T-helper 1 cell (primary cell): ENCODE measurements at regions not wholly inside any gene's neighbourhood (a gene's known extent, or its start where the extent isn't known, plus 50 kb on each side); places are given as distances from the start of the nearest gene placed in this dataset.
"Not testable (repeated sequence)": the region's sequence is repeated elsewhere in the genome, so short reads cannot be mapped to it uniquely, and the experiment has no call there.

ENCODE experiments used
- DNase-seq, 5 donors: peaks; one replicate each; pipeline ENCODE4 v3.0.0-alpha.2; 2012 to 2020

DNA sequence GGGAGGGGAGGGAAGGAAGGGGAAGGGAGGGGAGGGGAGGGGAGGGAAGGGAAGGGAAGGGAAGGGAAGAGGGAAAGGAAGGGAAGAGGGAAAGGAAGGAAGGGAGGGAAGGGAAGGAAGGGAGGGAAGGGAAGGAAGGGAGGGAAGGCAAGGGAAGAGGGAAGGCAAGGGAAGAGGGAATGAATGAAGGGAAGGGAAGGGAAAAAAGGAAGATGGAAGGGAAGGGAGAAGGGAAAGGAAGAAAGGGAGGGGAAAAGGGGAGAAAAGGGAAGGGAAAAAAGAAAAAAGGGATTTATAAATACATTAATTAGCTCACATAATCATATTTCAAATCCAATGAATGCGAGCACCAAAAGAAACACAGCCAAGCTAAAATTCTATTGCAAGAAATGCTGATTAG lies 202.9 kb upstream of the LRRTM4 start:
- DNase-seq, result no peak

DNA sequence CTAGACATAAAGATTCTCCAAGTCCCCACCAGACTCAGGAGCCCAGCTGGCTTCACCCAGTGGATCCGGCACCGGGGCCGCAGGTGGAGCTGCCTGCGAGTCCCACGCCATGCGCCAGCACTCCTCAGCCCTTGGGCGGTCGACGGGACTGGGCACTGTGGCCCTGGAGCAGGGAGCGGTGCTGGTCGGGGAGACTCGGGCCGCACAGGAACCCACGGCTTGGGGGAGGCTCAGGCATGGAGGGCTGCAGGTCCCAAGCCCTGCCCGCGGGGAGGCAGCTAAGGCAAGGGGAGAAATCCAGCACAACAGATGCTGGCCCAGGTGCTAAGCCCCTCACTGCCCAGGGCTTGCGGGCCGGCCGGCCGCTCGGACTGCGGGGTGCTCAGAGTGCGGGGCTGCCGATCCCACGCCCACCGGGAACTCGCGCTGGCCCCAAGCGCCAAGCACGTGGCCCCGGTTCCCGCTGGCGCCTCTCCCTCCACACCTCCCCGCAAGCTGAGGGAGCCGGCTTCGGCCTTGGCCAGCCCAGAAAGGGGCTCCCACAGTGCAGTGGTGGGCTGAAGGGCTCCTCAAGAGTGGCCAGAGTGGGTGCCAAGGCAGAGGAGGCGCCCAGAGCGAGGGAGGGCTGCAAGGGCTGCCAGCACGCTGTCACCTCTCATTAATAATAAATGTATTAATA lies 212.6 kb upstream of the LRRTM4 start:
- peak in 1 of 5 donors; percentile 11 for DNase-seq

DNA sequence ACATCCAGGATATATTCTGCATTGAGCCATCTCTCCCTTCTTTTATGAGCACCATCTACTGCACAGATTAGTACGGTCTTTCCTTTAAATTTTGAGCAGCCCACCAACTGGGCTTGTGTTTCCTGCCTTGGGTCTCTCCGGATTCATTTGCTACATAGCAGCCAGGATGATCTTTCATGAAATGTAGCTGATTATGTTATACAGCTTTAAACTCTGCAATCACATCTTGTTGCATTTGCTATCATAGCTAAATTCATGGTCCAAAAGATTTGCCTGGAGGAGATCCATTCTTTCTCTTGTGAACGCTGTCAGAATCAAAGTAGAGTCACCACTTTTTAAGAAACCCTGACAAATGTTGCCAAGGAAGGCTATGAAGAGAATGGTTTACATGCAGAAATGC lies 215.1 kb upstream of the LRRTM4 start:
- DNase-seq, result no peak

DNA sequence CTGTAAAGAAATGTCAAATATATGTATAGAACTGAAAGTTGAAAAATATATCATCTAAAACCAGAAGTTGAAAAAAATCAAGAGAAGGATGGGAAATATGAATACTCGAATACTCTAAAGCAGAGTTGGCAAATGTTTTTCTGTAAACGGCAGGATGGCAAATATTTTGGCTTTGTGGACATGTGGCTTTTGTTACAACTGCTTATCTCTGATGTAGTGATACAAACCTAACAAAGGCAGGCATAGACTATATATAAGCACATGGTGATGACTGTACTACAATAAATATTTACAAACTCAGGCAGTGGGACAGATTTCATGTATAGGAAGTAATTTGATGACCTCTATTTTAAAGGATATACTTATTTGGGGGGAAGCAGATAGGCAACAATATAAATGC lies 224.6 kb upstream of the LRRTM4 start:
- no peak for DNase-seq

DNA sequence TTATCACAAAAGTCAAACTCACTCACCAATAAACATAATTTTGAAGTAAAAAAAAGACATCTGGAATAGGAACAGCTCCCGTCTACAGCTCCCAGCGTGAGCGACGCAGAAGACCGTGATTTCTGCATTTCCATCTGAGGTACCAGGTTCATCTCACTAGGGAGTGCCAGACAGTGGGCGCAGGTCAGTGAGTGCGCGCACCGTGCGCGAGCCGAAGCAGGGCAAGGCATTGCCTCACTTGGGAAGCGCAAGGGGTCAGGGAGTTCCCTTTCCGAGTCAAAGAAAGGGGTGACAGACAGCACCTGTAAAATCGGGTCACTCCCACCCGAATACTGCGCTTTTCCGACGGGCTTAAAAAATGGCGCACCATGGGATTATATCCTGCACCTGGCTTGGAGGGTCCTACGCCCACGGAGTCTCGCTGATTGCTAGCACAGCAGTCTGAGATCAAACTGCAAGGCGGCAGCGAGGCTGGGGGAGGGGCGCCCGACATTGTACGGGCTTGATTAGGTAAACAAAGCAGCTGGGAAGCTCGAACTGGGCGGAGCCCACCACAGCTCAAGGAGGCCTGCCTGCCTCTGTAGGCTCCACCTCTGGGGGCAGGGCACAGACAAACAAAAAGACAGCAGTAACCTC lies 231.7 kb upstream of the LRRTM4 start:
- DNase-seq, result not testable (repeated sequence)

DNA sequence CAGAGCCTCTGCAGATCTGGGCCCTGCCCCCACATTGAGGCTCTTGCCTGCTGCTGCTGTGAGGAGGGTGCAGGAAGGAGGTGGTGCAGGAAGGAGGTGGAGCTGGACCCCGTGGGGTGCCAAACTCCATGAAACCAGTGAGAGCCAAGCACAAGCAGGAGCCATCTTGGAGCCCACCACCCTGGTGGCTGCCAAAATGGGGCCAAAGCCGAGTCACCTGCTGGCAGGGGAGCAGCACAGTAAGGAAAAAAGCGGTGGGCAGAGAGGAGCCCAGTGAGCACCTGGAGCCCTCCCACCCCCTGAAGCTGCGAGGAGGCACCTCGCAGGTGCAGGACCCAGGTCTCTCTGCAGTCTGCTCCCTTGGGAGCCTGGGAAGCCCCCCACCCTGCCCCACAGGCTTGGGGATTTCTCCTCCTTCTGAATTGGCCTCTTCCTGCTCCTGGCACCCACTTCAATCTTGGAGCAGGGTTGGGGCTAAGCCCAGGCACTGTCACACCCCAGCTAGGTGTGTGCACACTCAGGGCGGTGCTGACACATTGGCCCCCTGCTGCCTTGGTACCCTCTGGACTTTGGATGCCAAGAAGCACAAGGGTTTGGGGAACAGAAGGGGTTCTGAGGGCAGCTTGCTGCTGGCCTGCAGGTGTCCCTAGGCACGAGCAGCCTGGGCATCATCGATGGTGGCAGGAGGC lies 245.4 kb upstream of the LRRTM4 start:
- no peak for DNase-seq

DNA sequence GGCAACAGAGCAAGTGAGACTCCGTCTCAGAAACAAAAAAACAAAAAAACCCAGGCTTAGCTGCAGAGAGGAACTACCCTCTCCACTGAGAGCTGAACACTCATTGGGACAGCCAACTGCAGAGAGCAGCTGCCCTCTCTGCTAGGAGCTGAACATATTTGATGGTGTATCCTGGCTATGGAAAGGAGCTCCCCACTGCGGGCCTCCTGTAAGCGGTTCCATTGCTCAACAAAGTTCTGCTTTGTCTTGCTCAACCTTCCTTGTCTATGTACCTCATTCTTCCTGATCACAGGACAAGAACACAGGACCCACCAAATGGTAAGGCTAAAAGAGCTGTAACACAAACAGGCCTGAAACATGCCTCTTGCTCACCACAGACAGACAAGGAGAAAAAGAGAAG lies 246.3 kb upstream of the LRRTM4 start:
- no peak for DNase-seq

DNA sequence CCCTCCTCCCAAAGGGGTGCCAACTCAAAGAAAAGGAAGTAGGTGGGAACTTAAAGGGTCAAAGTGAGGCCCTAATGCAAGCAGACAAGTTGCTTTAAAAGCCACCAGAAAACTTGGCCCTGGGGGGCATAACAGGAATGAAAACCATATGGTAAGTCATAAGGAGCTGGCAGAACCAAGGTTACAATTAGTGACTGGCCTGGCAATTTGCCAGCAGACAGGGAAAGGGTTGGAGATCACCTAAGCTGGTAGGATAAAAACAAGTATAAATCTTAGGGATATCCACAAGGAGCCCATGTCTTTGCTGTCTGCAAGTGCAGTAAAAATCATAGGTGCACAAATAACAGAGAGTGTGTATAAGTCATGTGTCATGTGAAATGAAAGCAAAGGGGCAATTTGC lies 256.7 kb upstream of the LRRTM4 start:
- no peak for DNase-seq

DNA sequence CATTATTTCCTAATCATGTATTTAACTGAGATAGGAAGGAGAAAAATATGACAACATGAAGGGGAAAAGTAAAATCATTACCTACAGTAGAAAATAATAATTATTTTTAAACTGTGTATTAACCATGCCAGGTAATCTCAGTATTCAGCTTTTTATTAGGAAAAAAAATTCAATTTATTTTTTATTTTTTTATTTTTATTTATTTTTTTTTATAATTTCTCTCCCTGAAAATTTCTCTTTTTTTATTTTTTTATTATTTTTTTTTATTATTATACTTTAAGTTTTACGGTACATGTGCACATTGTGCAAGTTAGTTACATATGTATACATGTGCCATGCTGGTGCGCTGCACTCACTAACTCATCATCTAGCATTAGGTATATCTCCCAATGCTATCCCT lies 271.3 kb upstream of the LRRTM4 start:
- DNase-seq, result not testable (repeated sequence)

DNA sequence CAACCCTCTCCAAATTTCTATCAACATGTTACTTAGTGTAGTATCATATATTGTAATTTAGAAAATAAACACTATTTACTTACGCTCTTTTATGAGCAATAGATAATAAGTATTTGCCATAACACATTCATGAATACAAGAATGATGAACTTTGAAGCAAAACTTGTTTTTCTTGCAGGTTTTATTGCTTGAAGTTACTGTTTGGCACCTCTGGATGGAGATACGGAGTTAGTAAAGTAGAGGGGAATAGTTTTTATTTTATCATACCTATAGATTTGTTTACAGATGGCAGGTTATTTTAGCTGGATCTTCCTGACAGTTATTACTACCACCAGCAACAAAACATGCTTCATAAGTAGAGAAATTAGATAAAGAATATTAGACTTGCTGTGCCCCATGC lies 274.2 kb upstream of the LRRTM4 start:
- no peak for DNase-seq

DNA sequence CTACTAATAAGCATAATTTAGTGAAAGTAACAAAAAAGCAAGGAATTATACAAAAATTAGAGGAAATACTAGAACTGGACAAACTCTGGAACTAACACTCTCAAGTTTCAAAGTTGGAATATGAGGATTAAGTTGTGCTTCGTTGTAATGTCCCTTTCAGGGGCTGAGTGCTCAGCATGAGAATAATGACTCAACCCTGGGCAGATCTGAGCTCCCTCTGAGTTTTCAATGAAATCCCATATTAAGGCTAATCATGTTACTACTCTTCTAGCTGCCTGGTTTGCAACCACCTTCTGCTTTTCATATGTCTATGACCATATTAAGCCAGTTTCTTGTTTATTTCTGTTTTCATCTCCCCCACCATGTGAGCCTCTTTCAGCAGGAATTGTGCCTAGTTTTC lies 274.9 kb upstream of the LRRTM4 start:
- no peak for DNase-seq

DNA sequence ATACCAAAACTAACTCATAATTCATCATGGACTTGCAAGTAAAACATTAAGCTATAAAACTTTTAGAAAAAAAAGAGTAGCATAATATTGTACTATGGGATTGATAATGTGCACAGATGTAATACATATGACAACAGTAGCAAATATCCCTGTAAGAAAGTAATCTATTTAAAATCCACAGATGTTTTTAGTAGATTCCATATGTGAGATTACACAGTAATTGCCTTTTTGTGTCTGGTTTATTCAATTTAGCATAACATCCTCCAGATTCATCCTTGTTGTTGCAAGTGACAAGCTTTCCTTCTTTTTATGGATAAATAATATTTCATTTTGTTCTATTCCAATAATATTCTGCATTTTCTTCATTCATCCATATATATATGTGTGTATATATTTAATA lies 278.2 kb upstream of the LRRTM4 start:
- DNase-seq, result no peak

DNA sequence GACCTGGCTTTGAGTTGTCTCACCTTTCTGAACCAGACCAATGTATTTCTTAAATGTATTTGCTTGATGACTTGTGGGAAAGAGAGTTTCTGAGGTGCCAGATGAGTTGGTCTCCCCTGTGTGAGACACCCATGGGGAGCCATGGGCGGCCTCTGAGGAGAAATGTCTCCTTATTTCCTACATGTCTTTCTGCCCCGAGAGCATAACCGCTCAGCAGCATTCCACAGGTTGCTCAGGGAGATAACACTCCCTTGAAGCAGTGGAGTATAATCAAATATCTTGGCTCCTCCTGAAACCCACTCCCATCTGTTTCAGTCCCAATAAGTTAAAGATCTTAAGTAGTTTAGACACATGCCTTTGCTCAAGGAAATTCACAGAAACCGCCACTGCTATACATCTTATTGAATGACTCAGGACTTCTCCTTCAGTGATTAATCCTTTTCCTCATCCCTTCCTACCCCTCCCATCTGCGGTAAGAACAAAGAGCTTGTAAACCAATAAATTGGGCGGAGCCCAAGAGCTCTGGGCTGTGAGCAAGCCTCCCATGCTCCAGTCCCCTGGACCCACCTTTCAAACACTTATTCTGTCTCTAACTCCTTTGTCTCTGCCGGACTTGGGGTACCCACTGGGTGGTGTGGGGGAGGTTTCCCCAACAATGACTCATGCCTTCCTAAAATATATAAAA lies 285.5 kb upstream of the LRRTM4 start:
- DNase-seq, result no peak

DNA sequence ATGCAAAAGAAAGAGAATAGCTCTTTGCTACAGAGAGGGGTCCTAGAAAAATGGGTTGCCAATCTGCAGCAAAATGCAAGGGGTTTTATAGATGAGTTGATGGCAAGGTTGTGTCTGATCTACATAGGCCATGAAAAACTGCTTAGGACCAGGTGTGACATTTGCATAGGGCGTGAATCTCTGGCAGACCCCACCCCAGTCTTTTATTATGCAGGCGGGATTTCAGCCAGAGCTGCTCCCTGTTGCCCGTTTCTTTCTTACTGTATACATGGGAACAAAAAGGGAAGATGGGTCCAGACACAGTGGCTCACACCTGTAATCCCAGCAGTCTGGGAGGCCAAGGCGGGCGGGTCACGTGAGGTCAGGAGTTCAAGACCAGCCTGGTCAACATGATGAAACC lies 286.4 kb upstream of the LRRTM4 start:
- DNase-seq, result no peak

DNA sequence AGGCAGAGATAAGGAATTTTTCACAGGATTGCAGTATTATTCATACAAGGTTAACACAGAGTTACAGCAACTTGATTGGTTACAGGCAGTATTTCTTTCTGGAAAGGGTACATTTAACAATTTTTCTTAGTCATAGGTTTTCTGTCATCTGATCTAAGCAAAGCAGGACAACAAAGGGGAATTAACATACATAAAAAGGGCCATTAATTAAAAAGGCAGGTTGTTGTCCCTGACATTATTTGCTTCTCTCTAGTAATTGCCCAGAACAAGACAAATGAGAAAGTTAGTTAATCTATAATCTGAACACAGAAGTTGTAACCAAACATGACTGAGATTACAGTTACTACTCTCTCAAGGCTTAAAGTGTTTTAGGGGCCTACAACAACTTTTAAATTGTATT lies 291.4 kb upstream of the LRRTM4 start:
- no peak for DNase-seq

DNA sequence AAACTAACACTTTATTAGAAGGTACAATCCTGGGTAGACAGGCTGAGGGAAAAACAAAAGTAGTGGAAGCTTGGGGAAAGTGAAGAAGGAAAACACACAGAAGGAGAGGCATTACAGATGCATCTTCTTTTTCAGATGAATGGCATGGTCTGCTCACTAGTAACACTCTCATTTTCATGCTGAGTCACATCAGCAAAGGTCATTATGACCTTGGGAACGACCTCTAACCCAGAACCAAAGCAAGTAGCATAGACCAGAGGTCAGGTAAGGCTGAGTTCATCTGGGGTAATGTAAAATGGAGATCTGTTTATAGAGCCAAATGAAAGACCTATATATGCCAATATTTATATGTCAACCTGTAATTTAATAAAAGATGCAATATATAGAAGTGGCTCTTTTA lies 294.4 kb upstream of the LRRTM4 start:
- DNase-seq, result no peak

DNA sequence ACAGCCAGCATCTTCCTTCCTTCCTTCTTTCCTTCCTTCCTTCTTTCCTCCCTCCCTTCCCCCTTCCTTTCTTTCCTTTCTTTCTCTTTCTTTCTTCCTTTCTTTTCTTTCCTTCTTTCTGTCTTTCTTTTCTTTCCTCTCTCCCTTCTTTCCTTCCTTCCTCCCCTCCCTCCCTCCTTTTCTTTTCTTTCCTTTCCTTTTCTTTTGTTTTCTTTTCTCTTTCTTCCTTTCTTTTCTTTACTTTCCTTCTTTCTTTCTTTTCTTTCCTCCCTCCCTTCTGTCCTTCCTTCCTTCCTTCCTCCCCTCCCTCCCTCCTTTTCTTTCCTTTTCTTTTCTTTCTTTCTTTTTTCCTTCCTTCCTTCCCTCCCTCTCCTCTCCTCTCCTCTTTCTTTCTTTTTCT lies 296.0 kb upstream of the LRRTM4 start:
- no peak for DNase-seq

DNA sequence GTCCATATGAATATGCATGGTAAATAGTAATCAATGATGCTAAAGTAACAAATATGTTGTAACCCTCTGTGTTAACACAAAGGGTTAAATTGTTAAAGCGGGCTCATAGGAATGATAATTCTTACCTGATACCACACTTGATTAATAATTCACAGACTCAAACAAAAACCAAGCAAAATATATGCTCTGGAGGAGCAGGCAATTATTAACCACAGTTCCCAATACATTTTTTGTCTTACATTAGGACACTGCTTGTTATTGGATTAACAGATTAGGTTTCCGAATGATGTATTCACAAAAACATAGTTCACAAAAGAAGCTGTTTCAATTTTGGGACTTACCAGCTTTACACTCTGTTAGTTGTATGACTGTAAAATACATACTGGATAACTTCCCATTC lies 300.9 kb upstream of the LRRTM4 start:
- DNase-seq, result no peak

DNA sequence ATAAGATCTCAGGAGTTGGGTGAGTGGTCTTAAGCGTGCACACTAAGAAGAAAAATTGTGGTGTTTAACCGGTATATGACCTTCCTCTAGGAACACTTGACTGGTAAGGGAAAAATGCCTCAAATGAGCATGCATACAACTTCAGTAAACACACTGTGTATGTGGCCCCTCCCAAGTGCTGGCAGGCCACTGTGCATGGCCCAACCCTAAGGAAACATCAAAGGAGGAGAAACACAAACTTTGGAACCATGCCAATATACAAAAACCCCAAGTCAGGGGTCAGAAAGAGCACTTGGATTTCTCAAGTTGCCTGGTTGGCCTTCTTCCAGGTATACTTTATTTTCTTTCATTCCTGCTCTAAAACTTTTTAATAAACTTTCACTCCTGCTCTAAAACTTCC lies 308.9 kb upstream of the LRRTM4 start:
- no peak for DNase-seq

DNA sequence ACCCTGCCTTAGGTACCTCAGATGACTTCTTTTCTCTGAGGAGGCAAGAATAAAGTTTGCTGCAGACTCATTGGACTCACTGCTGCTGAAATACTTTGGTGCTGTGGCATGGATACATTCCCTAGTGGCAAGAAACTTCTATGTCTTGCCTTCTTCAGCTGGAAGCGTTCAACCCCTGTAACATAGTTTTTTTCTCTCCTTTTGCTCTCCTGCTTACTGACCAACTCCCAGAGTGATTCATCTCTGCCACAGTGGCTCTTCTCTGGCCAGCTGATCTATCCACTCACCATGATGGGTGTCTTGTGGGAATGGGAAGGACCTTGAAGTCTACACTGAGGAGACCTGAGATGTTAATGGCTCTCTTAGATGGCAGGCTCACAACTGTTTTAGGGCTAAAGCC lies 309.3 kb upstream of the LRRTM4 start:
- DNase-seq, result no peak

DNA sequence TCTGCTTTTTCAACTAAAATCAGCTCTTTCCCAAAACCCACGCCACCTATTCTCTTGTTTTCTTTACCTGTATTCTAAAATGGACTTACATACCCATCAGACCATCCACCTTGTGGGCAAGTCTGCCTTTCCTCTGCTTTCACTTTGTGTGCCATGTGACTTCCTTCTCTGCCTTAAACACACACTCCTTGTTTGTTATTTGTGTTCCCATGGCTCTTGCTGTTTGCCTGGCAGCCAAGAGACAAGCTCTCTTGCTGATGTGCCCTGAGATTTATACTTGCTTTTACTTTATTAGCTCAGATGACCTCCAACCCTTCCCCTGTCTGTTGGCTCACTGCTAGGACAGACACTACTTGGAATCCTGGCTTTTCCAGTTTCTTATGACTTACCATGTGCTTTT lies 309.7 kb upstream of the LRRTM4 start:
- DNase-seq, result no peak

DNA sequence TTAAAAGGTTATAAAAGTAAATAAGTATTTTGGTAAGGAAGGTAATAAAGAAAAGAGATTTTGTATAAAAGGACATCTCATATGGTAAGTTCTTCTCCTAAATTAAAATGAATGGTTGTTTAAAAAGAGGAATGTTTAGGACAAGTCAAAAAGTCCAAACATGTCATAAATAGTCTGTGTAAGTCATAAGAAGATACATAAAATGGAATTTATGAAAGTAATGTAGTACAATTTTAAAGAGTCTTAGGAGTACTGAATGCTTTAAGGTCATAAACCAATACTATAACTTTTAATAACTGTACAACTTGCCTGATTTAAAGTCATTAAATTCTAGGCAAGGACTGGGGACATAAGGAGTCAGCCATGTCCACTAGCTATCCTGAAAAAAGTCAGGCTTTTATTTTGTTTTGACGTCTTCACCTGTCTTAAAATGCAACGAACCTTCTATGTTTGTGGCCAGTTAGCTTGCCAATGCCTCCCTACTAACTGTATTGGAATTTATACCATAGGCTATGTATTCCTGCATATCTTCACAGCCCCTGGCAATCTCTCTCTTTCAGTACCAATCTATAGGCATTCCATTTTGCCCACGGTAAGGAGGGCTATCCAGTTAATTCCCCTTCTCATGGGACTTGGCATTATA lies 312.3 kb upstream of the LRRTM4 start:
- no peak for DNase-seq

DNA sequence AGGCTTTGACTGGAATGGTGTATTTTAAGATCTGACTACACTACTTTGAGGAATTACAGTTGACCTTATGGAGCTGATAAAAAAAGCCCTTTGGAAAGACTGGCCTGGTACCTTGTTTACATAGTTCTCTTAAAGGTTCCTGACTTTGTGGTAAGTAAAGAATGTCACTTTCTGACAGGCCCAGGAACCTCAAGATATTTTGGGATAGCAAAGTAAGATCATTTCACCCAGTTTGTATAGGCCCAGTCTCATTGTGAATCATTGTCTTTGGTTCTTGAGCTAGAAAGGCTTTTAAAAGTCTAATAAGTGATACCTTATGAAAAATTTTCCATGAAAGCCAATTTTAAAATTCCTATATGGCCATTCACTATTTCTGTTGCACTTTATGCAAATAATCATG lies 316.3 kb upstream of the LRRTM4 start:
- no peak for DNase-seq
